Suprapubic skin (tissue), 4 donors: ENCODE measurements at regions not wholly inside any gene's neighbourhood (a gene's known extent, or its start where the extent isn't known, plus 50 kb on each side); places are given as distances from the start of the nearest gene placed in this dataset.

Source experiments
- EP300 ChIP-seq: sonication (generic); formaldehyde crosslinking; IDR thresholded peaks from one replicate; pipeline ENCODE4 v1.6.1; 2017; ENCODE audit warnings: antibody characterized with exemption
- POLR2A ChIP-seq, 2 donors: fragments of 450-650 bp; IDR thresholded peaks; one replicate each; pipeline ENCODE4 v1.6.1; 2017; ENCODE audit warnings: antibody characterized with exemption in 2 of 2, mild to moderate bottlenecking in 2 of 2, moderate library complexity in 2 of 2
- POLR2AphosphoS5 ChIP-seq, 3 donors: sonication (generic); formaldehyde crosslinking; IDR thresholded peaks; one replicate each; pipeline ENCODE4 v1.6.1; 2017; ENCODE audit warnings: antibody characterized with exemption in 3 of 3
- TF ChIP-seq, protein P1 (sequence below), 2 donors: fragments of 200-600 bp in 1 of 2; fragments of 450-650 bp in 1 of 2; sonication (generic) in 1 of 2; IDR thresholded peaks; one replicate each; pipeline ENCODE4 v1.5.1; 2016 to 2019; ENCODE audit warnings: antibody characterized with exemption in 2 of 2, mild to moderate bottlenecking in 1 of 2, moderate library complexity in 1 of 2

DNA sequence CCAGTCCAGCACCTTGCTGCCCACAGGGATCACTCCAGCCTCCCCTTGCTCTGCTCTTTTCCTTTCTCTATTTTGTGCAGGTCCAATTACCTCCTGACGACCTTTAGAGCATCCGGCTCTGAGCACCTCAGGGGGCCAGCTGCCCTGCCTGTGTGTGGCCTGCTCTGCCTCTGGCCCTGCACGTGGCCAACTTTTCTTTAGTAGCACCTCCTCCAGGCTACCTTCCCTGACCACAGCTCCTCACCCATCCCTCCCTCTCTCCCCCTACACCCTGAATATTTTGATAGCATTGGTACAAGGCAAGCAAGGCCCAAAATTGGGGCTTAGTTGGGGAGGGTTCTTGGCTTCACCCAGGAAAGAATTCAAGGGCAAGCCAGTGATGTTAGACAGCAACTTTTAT, 66.9 kb upstream of the PRR20G start:
- TF ChIP-seq, protein P1, sequence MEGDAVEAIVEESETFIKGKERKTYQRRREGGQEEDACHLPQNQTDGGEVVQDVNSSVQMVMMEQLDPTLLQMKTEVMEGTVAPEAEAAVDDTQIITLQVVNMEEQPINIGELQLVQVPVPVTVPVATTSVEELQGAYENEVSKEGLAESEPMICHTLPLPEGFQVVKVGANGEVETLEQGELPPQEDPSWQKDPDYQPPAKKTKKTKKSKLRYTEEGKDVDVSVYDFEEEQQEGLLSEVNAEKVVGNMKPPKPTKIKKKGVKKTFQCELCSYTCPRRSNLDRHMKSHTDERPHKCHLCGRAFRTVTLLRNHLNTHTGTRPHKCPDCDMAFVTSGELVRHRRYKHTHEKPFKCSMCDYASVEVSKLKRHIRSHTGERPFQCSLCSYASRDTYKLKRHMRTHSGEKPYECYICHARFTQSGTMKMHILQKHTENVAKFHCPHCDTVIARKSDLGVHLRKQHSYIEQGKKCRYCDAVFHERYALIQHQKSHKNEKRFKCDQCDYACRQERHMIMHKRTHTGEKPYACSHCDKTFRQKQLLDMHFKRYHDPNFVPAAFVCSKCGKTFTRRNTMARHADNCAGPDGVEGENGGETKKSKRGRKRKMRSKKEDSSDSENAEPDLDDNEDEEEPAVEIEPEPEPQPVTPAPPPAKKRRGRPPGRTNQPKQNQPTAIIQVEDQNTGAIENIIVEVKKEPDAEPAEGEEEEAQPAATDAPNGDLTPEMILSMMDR (IDR thresholded peaks at IDR 0.05) = no peak
- TF ChIP-seq POLR2AphosphoS5 (IDR thresholded peaks at IDR 0.05) = no peak
- TF ChIP-seq POLR2A (IDR thresholded peaks at IDR 0.05) = no peak
- no peak for TF ChIP-seq EP300
